ENCODE measurements at regions not wholly inside any gene's neighbourhood (a gene's known extent, or its start where the extent isn't known, plus 50 kb on each side); places are given as distances from the start of the nearest gene placed in this dataset.

- DNase-seq: no peak
Observed at GRCh38 chr15:88378188-88378637, 89.0 kb downstream of the MRPL46 start.

GRCh38 chr15:88377509-88377908 is 89.7 kb downstream of the MRPL46 start:
- no peak for DNase-seq

- no peak for DNase-seq
Observed at GRCh38 chr15:88376574-88377174, 90.5 kb downstream of the MRPL46 start.

- DNase-seq: no peak
Observed at GRCh38 chr15:88375234-88375927, 91.8 kb downstream of the MRPL46 start.

GRCh38 chr15:88365124-88365523 is 102.1 kb downstream of the MRPL46 start:
- DNase-seq: no peak

- no peak for DNase-seq
Observed at GRCh38 chr15:88348579-88349230, 92.2 kb upstream of the NTRK3 start.

- no peak for DNase-seq
Observed at GRCh38 chr15:88345962-88346361, 89.4 kb upstream of the NTRK3 start.

GRCh38 chr15:88344786-88345185 is 88.2 kb upstream of the NTRK3 start:
- DNase-seq: no peak

- no peak for DNase-seq
Observed at GRCh38 chr15:88342666-88343065, 86.1 kb upstream of the NTRK3 start.

- no peak for DNase-seq
Observed at GRCh38 chr15:88341653-88342052, 85.1 kb upstream of the NTRK3 start.

- DNase-seq: no peak
Observed at GRCh38 chr15:88341006-88341405, 84.5 kb upstream of the NTRK3 start.

- no peak for DNase-seq
Observed at GRCh38 chr15:88337993-88338392, 81.5 kb upstream of the NTRK3 start.

GRCh38 chr15:88335074-88335473 is 78.5 kb upstream of the NTRK3 start:
- no peak for DNase-seq

GRCh38 chr15:88334436-88334835 is 77.9 kb upstream of the NTRK3 start:
- DNase-seq: no peak

GRCh38 chr15:88331291-88331690 is 74.8 kb upstream of the NTRK3 start:
- peak; percentile 60 for DNase-seq

- DNase-seq: no peak
Observed at GRCh38 chr15:88326924-88327323, 70.4 kb upstream of the NTRK3 start.

- no peak for DNase-seq
Observed at GRCh38 chr15:88324741-88325065, 68.2 kb upstream of the NTRK3 start.

- DNase-seq: no peak
Observed at GRCh38 chr15:88323976-88324740, 67.6 kb upstream of the NTRK3 start.

GRCh38 chr15:88323468-88323867 is 66.9 kb upstream of the NTRK3 start:
- DNase-seq: no peak

- DNase-seq: no peak
Observed at GRCh38 chr15:88322461-88322860, 65.9 kb upstream of the NTRK3 start.

- no peak for DNase-seq
Observed at GRCh38 chr15:88321271-88321670, 64.7 kb upstream of the NTRK3 start.

- DNase-seq: no peak
Observed at GRCh38 chr15:88316586-88316985, 60.0 kb upstream of the NTRK3 start.

GRCh38 chr15:88315221-88315878 is 58.8 kb upstream of the NTRK3 start:
- no peak for DNase-seq

Measured in DMS53 (cell line).